ENCODE measurements at regions not wholly inside any gene's neighbourhood (a gene's known extent, or its start where the extent isn't known, plus 50 kb on each side); places are given as distances from the start of the nearest gene placed in this dataset.

DNA sequence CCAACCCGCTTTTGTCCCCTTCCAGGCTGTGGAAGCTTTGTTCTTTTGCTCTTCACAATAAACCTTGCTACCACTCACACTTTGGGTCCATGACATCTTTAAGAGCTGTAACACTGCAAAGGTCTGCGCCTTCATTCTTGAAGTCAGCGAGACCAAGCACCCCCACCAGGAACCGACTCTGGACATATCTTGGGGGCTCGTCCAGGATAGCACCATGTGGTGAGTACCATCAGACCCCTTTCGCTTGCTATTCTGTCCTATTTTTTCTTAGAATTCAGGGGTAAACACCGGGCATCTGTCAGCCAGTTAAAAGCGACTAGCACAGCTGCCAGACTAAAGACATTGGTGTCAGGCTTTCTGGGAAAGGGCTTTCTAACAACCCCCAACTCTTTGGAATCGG lies 137.6 kb upstream of the PPFIA2 start:
- Mint-ChIP-seq H3K27me3 (ENCODE audit: low read depth) (no peaks in the 10 kb centered on the region), H3K4me1 (no peaks in the 10 kb centered on the region), H3K4me3 (no peak overlapping the region), H3K36me3 (ENCODE audit: low read depth) (no peaks in the 10 kb centered on the region), H3K9me3 (peaks cover 20% of the 10 kb centered on the region), H3K27ac (no peak overlapping the region)
- TF ChIP-seq, protein P1, sequence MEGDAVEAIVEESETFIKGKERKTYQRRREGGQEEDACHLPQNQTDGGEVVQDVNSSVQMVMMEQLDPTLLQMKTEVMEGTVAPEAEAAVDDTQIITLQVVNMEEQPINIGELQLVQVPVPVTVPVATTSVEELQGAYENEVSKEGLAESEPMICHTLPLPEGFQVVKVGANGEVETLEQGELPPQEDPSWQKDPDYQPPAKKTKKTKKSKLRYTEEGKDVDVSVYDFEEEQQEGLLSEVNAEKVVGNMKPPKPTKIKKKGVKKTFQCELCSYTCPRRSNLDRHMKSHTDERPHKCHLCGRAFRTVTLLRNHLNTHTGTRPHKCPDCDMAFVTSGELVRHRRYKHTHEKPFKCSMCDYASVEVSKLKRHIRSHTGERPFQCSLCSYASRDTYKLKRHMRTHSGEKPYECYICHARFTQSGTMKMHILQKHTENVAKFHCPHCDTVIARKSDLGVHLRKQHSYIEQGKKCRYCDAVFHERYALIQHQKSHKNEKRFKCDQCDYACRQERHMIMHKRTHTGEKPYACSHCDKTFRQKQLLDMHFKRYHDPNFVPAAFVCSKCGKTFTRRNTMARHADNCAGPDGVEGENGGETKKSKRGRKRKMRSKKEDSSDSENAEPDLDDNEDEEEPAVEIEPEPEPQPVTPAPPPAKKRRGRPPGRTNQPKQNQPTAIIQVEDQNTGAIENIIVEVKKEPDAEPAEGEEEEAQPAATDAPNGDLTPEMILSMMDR (IDR thresholded peaks at IDR 0.05; ENCODE audit: unreplicated experiment in 3 of 3): no peak

DNA sequence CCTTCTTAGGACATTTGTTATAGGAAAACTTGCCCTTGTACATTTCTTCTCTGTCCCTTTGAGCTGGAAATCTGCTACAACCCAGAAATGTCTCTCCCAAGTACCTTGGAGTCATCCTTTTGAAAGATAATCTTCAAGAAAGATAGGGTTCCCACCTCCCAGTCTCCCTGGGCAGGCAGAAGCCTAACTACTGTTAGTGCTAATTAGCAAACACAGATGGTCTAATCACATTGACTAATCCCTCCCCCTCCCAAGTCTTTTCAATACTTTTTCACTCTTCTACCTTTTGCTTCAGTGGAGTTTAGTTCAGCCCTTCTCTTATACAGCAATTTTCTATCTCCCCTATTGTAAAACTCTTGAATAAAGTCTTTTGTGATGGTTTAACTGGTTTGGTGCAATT lies 129.8 kb upstream of the PPFIA2 start:
- TF ChIP-seq, protein P1 (IDR thresholded peaks at IDR 0.05; ENCODE audit: unreplicated experiment in 3 of 3): no peak
- no peak overlapping the region for H3K4me3 Mint-ChIP-seq
- H3K27me3 Mint-ChIP-seq (ENCODE audit: low read depth): no peaks in the 10 kb centered on the region
- peak overlapping the region in 1 of 3 experiments; percentile 78 for H3K27ac Mint-ChIP-seq
- no peaks in the 10 kb centered on the region for H3K4me1 Mint-ChIP-seq
- H3K36me3 Mint-ChIP-seq (ENCODE audit: low read depth): no peaks in the 10 kb centered on the region
- no peaks in the 10 kb centered on the region for H3K9me3 Mint-ChIP-seq

DNA sequence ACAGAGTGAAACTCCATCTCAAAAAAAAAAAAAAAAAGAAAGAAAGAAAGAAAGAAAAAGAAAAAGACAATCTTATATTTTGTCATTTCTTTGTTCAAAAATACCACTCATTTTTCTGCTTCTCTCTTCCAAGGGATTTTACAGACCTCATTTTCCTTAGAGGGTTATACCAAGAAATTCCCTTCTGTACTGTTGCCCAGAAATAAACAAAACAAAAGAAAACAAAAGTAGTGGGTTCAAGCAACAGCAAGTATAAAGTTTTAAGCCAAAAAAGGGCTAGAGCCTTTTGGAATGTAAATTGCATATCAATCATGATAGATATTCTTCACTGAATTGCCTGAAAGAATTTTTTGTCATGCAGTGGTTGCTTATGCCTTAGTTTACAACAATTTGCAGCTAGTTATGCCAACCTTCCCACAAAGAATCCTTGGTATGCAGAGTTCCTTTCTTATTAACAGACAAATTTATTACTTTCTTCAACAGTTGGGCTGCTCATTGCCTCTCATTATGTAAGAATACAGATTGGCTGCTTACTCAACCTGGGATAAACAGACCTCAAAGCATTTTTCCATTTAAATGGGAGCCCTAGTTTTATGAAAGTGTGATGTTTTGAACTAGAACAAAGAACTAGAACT lies 129.1 kb upstream of the PPFIA2 start:
- TF ChIP-seq, protein P1 (IDR thresholded peaks at IDR 0.05; ENCODE audit: unreplicated experiment in 3 of 3): no peak
- H3K27me3 Mint-ChIP-seq (ENCODE audit: low read depth): no peaks in the 10 kb centered on the region

DNA sequence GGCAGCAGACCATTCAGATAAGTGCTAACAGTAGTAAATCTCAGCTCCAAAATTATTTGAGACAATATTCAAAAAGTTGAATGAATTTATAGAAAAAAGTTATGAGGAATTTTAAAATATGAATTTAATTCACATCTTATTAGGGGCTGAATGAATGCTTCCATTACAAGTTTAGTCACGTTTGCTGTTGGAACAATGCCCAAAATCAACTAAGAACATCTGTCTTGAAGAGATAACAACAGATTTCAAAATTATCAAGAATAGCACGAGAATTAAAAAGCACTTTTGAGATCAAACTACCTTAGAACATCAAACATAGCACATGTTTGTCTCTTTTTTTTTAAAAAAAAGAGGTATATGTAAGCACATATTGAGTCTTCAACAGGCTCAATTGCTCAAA lies 115.4 kb upstream of the PPFIA2 start:
- Mint-ChIP-seq H3K27me3 (ENCODE audit: low read depth) (no peaks in the 10 kb centered on the region), H3K36me3 (ENCODE audit: low read depth) (no peaks in the 10 kb centered on the region), H3K27ac (no peak overlapping the region), H3K4me1 (no peaks in the 10 kb centered on the region), H3K9me3 (no peaks in the 10 kb centered on the region), H3K4me3 (no peak overlapping the region)
- TF ChIP-seq, protein P1 (IDR thresholded peaks at IDR 0.05; ENCODE audit: unreplicated experiment in 3 of 3): no peak

More for the DNA sequence above, 129.1 kb upstream of the PPFIA2 start:
- H3K36me3 Mint-ChIP-seq (ENCODE audit: low read depth): no peaks in the 10 kb centered on the region
- no peak overlapping the region for H3K4me3 Mint-ChIP-seq
- H3K9me3 Mint-ChIP-seq: no peaks in the 10 kb centered on the region
- peak overlapping the region in 1 of 3 experiments; percentile 78 for H3K27ac Mint-ChIP-seq
- H3K4me1 Mint-ChIP-seq: no peaks in the 10 kb centered on the region

DNA sequence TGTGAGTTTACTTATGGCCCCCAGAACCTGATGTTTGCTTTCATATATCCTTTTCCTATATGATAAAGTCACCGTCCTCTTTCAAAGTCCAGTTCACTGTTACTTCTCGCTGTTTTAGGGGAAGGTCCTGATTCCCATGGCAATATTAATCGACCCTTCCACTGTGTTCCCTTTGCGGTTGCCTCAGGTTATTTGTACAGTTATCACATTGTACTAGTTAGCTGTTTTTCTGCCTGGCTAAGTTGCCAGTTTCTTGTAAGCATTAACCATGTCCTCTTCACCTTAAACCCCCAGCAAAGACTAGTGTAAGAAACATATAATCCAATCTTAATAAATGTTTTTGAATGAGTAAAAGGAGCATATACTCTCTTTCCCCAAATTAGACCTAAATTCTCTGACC lies 115.0 kb upstream of the PPFIA2 start:
- Mint-ChIP-seq H3K36me3 (ENCODE audit: low read depth) (no peaks in the 10 kb centered on the region), H3K4me1 (no peaks in the 10 kb centered on the region), H3K9me3 (no peaks in the 10 kb centered on the region), H3K27me3 (ENCODE audit: low read depth) (no peaks in the 10 kb centered on the region), H3K4me3 (no peak overlapping the region), H3K27ac (no peak overlapping the region)
- TF ChIP-seq, protein P1 (IDR thresholded peaks at IDR 0.05; ENCODE audit: unreplicated experiment in 3 of 3): no peak

DNA sequence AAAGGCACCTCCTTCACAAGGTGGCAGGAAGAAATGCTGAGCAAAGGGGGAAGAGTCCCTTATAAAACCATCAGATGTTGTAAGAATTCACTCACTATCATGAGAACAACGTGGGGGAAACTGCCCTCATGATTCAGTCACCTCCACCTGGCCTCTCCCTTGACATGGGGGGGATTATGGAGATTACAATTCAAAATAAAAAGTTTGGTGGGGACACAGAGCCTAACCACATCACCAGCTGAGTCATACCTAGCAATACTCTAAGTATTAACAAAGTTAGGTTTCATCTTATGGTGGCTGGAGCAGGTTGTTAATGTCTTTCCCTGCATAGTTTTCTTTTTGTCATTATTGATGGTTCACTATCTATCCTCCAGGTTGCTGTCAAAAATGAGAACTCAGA lies 113.2 kb upstream of the PPFIA2 start:
- TF ChIP-seq, protein P1 (IDR thresholded peaks at IDR 0.05; ENCODE audit: unreplicated experiment in 3 of 3): no peak
- Mint-ChIP-seq H3K27ac (no peak overlapping the region), H3K9me3 (no peaks in the 10 kb centered on the region), H3K4me1 (no peaks in the 10 kb centered on the region), H3K36me3 (ENCODE audit: low read depth) (no peaks in the 10 kb centered on the region), H3K4me3 (no peak overlapping the region), H3K27me3 (ENCODE audit: low read depth) (no peaks in the 10 kb centered on the region)
